Sigmoid colon (tissue), 4 donors: ENCODE measurements at regions not wholly inside any gene's neighbourhood (a gene's known extent, or its start where the extent isn't known, plus 50 kb on each side); places are given as distances from the start of the nearest gene placed in this dataset.

Experiments
- POLR2A ChIP-seq, 2 donors: fragments of 450-650 bp; IDR thresholded peaks; one replicate each; pipeline ENCODE4 v1.6.1; 2016; ENCODE audit warnings: antibody characterized with exemption in 2 of 2, mild to moderate bottlenecking in 2 of 2, moderate library complexity in 2 of 2
- POLR2AphosphoS5 ChIP-seq, 4 donors: sonication (generic); formaldehyde crosslinking; IDR thresholded peaks; one replicate each; pipeline ENCODE4 v1.6.1; 2017; ENCODE audit warnings: antibody characterized with exemption in 4 of 4
- TF ChIP-seq, protein P1 (sequence below), 4 experiments: fragments of 450-650 bp in 3 of 4; fragments of 200-600 bp in 1 of 4; IDR thresholded peaks; one replicate each; pipeline ENCODE4 v1.5.1; 2016 to 2019; ENCODE audit warnings: antibody characterized with exemption in 4 of 4, mild to moderate bottlenecking in 3 of 4, moderate library complexity in 2 of 4

DNA sequence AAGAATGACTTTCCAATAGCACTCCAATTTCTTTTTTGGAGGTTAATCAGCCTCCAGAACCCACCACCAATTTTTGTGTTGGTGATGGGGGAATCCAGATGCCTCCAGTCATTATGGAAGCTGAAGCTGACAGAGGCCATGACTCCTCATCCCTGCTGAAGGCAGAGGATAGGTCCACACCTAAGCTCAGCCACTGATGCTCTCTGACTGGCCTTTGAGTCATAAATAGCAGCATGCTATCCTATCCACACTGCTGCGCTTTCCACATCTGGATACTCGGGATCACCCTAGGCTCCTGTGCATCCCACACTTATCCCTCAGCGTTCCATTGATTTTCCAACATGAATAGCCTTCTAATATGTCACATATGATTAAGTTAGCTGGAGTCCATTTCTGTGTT, 124.2 kb downstream of the TES start:
- TF ChIP-seq, protein P1, sequence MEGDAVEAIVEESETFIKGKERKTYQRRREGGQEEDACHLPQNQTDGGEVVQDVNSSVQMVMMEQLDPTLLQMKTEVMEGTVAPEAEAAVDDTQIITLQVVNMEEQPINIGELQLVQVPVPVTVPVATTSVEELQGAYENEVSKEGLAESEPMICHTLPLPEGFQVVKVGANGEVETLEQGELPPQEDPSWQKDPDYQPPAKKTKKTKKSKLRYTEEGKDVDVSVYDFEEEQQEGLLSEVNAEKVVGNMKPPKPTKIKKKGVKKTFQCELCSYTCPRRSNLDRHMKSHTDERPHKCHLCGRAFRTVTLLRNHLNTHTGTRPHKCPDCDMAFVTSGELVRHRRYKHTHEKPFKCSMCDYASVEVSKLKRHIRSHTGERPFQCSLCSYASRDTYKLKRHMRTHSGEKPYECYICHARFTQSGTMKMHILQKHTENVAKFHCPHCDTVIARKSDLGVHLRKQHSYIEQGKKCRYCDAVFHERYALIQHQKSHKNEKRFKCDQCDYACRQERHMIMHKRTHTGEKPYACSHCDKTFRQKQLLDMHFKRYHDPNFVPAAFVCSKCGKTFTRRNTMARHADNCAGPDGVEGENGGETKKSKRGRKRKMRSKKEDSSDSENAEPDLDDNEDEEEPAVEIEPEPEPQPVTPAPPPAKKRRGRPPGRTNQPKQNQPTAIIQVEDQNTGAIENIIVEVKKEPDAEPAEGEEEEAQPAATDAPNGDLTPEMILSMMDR (IDR thresholded peaks at IDR 0.05): no peak
- no peak for TF ChIP-seq POLR2A (IDR thresholded peaks at IDR 0.05)
- no peak for TF ChIP-seq POLR2AphosphoS5 (IDR thresholded peaks at IDR 0.05)
